PC-3 (cell line): ENCODE measurements at regions not wholly inside any gene's neighbourhood (a gene's known extent, or its start where the extent isn't known, plus 50 kb on each side); places are given as distances from the start of the nearest gene placed in this dataset.

Source experiments
- ATAC-seq: fragments of 200-7000 bp; cut with Tn5 transposase; 2 replicates; pipeline ENCODE4 v1.9.1; 2020; ENCODE audit warnings: mild to moderate bottlenecking, moderate library complexity
- BruUV-seq: library from RNA; stranded (reverse); fragments of 400-500 nt; replicated peaks from 2 replicates; lab custom pipeline; 2021; lab: Mats Ljungman, UMichigan
- CTCF ChIA-PET: fragments of 300-600 bp; sonication (Branson Sonifier 250); formaldehyde crosslinking; loops from one replicate; lab custom pipeline; 2022; ENCODE audit warnings: antibody characterized with exemption; lab: Charles Lee
- POLR2A ChIA-PET: fragments of 300-600 bp; sonication (Branson Sonifier 250); formaldehyde crosslinking; loops from one replicate; lab custom pipeline; 2022; ENCODE audit warnings: antibody characterized with exemption; ENCODE audit not compliant: unreplicated experiment; lab: Charles Lee
- DNase-seq: peaks from one replicate; pipeline ENCODE4 v3.0.0-alpha.2; 2015
- H2AFZ ChIP-seq: fragments of 300-600 bp; sonication (generic); 2 replicates; pipeline ENCODE4 v1.6.0; 2016; ENCODE audit warnings: antibody characterized with exemption, low read length
- H3F3A ChIP-seq: fragments of 300-600 bp; sonication (generic); one replicate; pipeline ENCODE4 v1.6.0; 2017; ENCODE audit warnings: antibody characterized with exemption, low read length, control low read depth, mild to moderate bottlenecking; ENCODE audit not compliant: unreplicated experiment
- H3K27ac ChIP-seq: fragments of 300-600 bp; sonication (generic); 2 replicates; pipeline ENCODE4 v1.5.1; 2016; ENCODE audit warnings: mild to moderate bottlenecking, low read length
- H3K27me3 ChIP-seq: fragments of 300-600 bp; sonication (generic); 2 replicates; pipeline ENCODE4 v1.6.1; 2016; ENCODE audit warnings: low read length, mixed read lengths
- H3K36me3 ChIP-seq: fragments of 300-600 bp; sonication (generic); 2 replicates; pipeline ENCODE4 v1.6.1; 2016; ENCODE audit warnings: low read depth, mixed run types, low read length, mixed read lengths
- H3K4me1 ChIP-seq: fragments of 300-600 bp; sonication (generic); 2 replicates; pipeline ENCODE4 v1.5.1; 2016; ENCODE audit warnings: low read length; ENCODE audit not compliant: insufficient read depth
- H3K4me2 ChIP-seq: fragments of 300-600 bp; sonication (generic); 2 replicates; pipeline ENCODE4 v1.6.0; 2016; ENCODE audit warnings: low read length
- H3K4me3 ChIP-seq: fragments of 300-600 bp; sonication (generic); 2 replicates; pipeline ENCODE4 v1.5.1; 2016; ENCODE audit warnings: mild to moderate bottlenecking, low read length, mixed read lengths
- H3K79me2 ChIP-seq: fragments of 300-600 bp; sonication (generic); 2 replicates; pipeline ENCODE4 v1.6.1; 2017; ENCODE audit warnings: low read length, mixed read lengths
- H3K9ac ChIP-seq: fragments of 300-600 bp; sonication (generic); 2 replicates; pipeline ENCODE4 v1.6.0; 2016; ENCODE audit warnings: mild to moderate bottlenecking, low read length
- H3K9me2 ChIP-seq: fragments of 300-600 bp; sonication (generic); replicated peaks from 2 replicates; pipeline ENCODE4 v1.6.1; 2016; ENCODE audit warnings: mixed run types, low read length, mixed read lengths
- H3K9me3 ChIP-seq: fragments of 300-600 bp; sonication (generic); 2 replicates; pipeline ENCODE4 v1.6.1; 2016; ENCODE audit warnings: low read length, mixed read lengths
- H4K20me1 ChIP-seq: fragments of 300-600 bp; sonication (generic); 2 replicates; pipeline ENCODE4 v1.6.1; 2016; ENCODE audit warnings: low read length, mixed read lengths
- CTCF ChIP-seq: fragments of 300-600 bp; sonication (generic); conservative IDR thresholded peaks from 2 replicates; pipeline ENCODE4 v1.5.1; 2017; ENCODE audit warnings: antibody characterized with exemption, low read depth, mild to moderate bottlenecking, low read length
- EZH2 ChIP-seq: fragments of 300-600 bp; sonication (generic); IDR thresholded peaks from one replicate; pipeline ENCODE4 v1.6.1; 2017; ENCODE audit warnings: antibody characterized with exemption, mild to moderate bottlenecking, low read length; ENCODE audit not compliant: unreplicated experiment
- EZH2phosphoT487 ChIP-seq: fragments of 300-600 bp; sonication (generic); IDR thresholded peaks from 2 replicates; pipeline ENCODE4 v1.6.1; 2018; ENCODE audit warnings: mild to moderate bottlenecking, antibody characterized with exemption, low read length, borderline replicate concordance
- intact Hi-C: fragments of 100-400 bp; cut with micrococcal nuclease; formaldehyde crosslinking; loops from 2 replicates; pipeline ENCODE4 v1.9.0; 2023

GRCh38 chr7:41193738-41194282, 509.1 kb downstream of the INHBA start:
- Histone ChIP-seq H3K9me3 (no peaks in the 10 kb centered on the region), H4K20me1 (no peaks in the 10 kb centered on the region), H3K4me2 (no peak overlapping the region), H3K4me3 (no peak overlapping the region), H3K79me2 (no peaks in the 10 kb centered on the region), H3K9ac (no peak overlapping the region), H3K27ac (no peak overlapping the region), H3K36me3 (no peaks in the 10 kb centered on the region), H3F3A (no peaks in the 10 kb centered on the region), H3K27me3 (no peaks in the 10 kb centered on the region), H2AFZ (no peak overlapping the region), H3K4me1 (peaks cover 27% of the 10 kb centered on the region), H3K9me2 (no peaks in the 10 kb centered on the region)
- ChIA-PET POLR2A (no interaction called here), CTCF (interaction anchor here (0.7 kb wide), 1 partner anchor 285 kb away, joined by 3 read pairs; no protein-coding TSS in a partner anchor)
- no peak for DNase-seq
- BruUV-seq: no TSS peak
- no peak for ATAC-seq
- intact Hi-C loops: no loop called here
- TF ChIP-seq EZH2 (no peak), EZH2phosphoT487 (no peak), CTCF (no peak)

GRCh38 chr7:41190581-41190980, 512.3 kb downstream of the INHBA start:
- no peak overlapping the region for H3K4me3 ChIP-seq
- peak overlapping the region; percentile 99 for H3K27ac ChIP-seq
- ATAC-seq (no peak), DNase-seq (no peak)
- no peaks in the 10 kb centered on the region for H3K79me2 ChIP-seq
- no peaks in the 10 kb centered on the region for H3F3A ChIP-seq
- POLR2A ChIA-PET: no interaction called here
- TF ChIP-seq EZH2phosphoT487 (no peak), EZH2 (no peak), CTCF (no peak)
- no TSS peak for BruUV-seq
- CTCF ChIA-PET: no interaction called here
- no peak overlapping the region for H2AFZ ChIP-seq
- H3K4me2 ChIP-seq: 0 out of 2 replicates have a peak overlapping the region, but pooled peaks have one; percentile 4
- intact Hi-C loops: loop anchor here (1.0 kb wide), 3 partner anchors 33 to 57 kb away; no protein-coding TSS in a partner anchor
- H3K4me1 ChIP-seq: peaks cover 59% of the 10 kb centered on the region
- H3K27me3 ChIP-seq: no peaks in the 10 kb centered on the region
- no peaks in the 10 kb centered on the region for H3K9me2 ChIP-seq
- no peaks in the 10 kb centered on the region for H3K9me3 ChIP-seq
- H3K36me3 ChIP-seq: no peaks in the 10 kb centered on the region
- peak overlapping the region; percentile 73 for H3K9ac ChIP-seq
- H4K20me1 ChIP-seq: no peaks in the 10 kb centered on the region

GRCh38 chr7:41189866-41190265, 513.0 kb downstream of the INHBA start:
- Histone ChIP-seq H3K4me3 (no peak overlapping the region), H3K9me3 (no peaks in the 10 kb centered on the region), H3K4me2 (peak overlapping the region; percentile 55), H4K20me1 (no peaks in the 10 kb centered on the region), H3K4me1 (peaks cover 62% of the 10 kb centered on the region), H2AFZ (no peak overlapping the region), H3K27ac (peak overlapping the region; percentile 99), H3K27me3 (no peaks in the 10 kb centered on the region), H3K9ac (peak overlapping the region; percentile 93), H3K79me2 (no peaks in the 10 kb centered on the region), H3F3A (no peaks in the 10 kb centered on the region), H3K9me2 (no peaks in the 10 kb centered on the region), H3K36me3 (no peaks in the 10 kb centered on the region)
- BruUV-seq: no TSS peak
- no peak for TF ChIP-seq CTCF
- no peak for TF ChIP-seq EZH2phosphoT487
- TF ChIP-seq EZH2: no peak
- ChIA-PET CTCF (no interaction called here), POLR2A (no interaction called here)
- peak; percentile 96 for DNase-seq
- intact Hi-C loops: loop anchor here (1.0 to 10.0 kb wide), 8 partner anchors 33 to 515 kb away; no protein-coding TSS in a partner anchor
- ATAC-seq: peak; percentile 69
